ENCODE measurements at regions not wholly inside any gene's neighbourhood (a gene's known extent, or its start where the extent isn't known, plus 50 kb on each side); places are given as distances from the start of the nearest gene placed in this dataset.
"Not testable (repeated sequence)": the region's sequence is repeated elsewhere in the genome, so short reads cannot be mapped to it uniquely, and the experiment has no call there.

- Histone ChIP-seq H3K27ac (ENCODE audit: low read length) (no peak overlapping the region), H3K4me1 (ENCODE audit: control insufficient read depth, insufficient read depth, low read length) (no peaks in the 10 kb centered on the region), H3K27me3 (ENCODE audit: control insufficient read depth, insufficient read depth, low read length) (no peaks in the 10 kb centered on the region), H3K36me3 (ENCODE audit: control insufficient read depth, insufficient read depth, low read length) (no peaks in the 10 kb centered on the region), H3K4me3 (ENCODE audit: low read length) (no peak overlapping the region), H3K9me3 (ENCODE audit: control insufficient read depth, low read depth, low read length) (peaks cover 5% of the 10 kb centered on the region)
- DNase-seq, result no peak
- 92% methylated on average over 4 of the region's 23 CpGs for WGBS (ENCODE audit: insufficient coverage, low lambda C conversion rate)
Measured at GRCh38 chr5:4023091-4023752, 427.6 kb downstream of the IRX1 start.

- DNase-seq, result no peak
- Histone ChIP-seq H3K4me1 (ENCODE audit: control insufficient read depth, insufficient read depth, low read length) (no peaks in the 10 kb centered on the region), H3K4me3 (ENCODE audit: low read length) (no peak overlapping the region), H3K27me3 (ENCODE audit: control insufficient read depth, insufficient read depth, low read length) (no peaks in the 10 kb centered on the region), H3K27ac (ENCODE audit: low read length) (no peak overlapping the region), H3K9me3 (ENCODE audit: control insufficient read depth, low read depth, low read length) (peaks cover 5% of the 10 kb centered on the region), H3K36me3 (ENCODE audit: control insufficient read depth, insufficient read depth, low read length) (no peaks in the 10 kb centered on the region)
Measured at GRCh38 chr5:4023753-4024335, 428.2 kb downstream of the IRX1 start.

DNA sequence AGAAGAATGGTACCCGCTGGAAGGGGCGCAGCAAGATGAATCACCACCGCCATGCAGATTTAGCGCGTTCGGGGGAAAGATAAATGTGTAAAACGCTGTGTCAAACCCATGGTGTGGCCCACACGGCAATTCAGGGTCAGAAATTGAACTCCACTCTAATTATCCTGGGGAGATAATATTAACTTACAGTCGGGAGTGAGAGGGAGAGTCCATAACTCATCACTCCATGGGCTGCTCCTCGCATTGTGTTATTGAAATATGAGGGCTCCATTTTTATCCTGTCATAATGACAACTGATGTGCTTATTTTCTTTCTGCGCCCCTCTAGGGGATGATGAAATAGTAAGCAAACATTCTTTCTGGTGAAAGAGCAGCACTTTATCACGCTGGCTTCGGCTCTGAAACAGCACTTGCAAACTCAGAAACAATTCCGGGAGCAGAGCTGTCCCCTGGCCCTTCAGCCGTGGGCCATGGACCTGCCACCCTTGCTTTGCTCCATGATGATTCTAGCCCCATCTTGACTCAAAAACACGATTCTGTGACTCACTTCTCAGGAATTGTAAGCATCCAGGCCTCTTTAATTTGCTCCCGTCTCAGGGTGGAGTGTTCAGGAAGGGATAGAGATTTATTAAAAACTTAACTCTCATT is 431.6 kb downstream of the IRX1 start:
- Histone ChIP-seq H3K4me1 (ENCODE audit: control insufficient read depth, insufficient read depth, low read length) (no peaks in the 10 kb centered on the region), H3K27me3 (ENCODE audit: control insufficient read depth, insufficient read depth, low read length) (no peaks in the 10 kb centered on the region), H3K4me3 (ENCODE audit: low read length) (no peak overlapping the region), H3K36me3 (ENCODE audit: control insufficient read depth, insufficient read depth, low read length) (no peaks in the 10 kb centered on the region), H3K9me3 (ENCODE audit: control insufficient read depth, low read depth, low read length) (peaks cover 2% of the 10 kb centered on the region), H3K27ac (ENCODE audit: low read length) (no peak overlapping the region)
- no peak for DNase-seq
- 80% methylated on average over 1 of the region's 17 CpGs for WGBS (ENCODE audit: insufficient coverage, low lambda C conversion rate)

DNA sequence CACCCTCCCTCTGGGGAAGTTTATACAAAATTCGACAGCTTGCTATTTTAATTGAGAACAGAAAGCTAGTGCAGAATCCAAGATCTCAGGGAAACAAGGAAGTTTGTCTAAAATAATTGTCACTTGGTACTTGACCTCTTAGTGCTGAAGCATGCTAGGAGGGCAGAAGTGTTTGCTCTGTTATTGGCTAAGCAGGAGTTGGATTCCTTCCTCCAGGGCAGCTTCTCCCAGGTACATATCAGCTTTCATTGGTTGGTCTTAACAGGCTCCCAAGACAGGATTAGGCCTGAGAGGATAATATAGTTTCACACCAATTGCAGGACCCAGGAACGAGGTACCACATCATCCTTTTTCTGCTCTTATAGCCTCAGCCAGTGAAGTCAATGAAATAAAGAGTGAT is 432.8 kb downstream of the IRX1 start:
- Histone ChIP-seq H3K27me3 (ENCODE audit: control insufficient read depth, insufficient read depth, low read length) (no peaks in the 10 kb centered on the region), H3K4me1 (ENCODE audit: control insufficient read depth, insufficient read depth, low read length) (no peaks in the 10 kb centered on the region), H3K36me3 (ENCODE audit: control insufficient read depth, insufficient read depth, low read length) (no peaks in the 10 kb centered on the region), H3K27ac (ENCODE audit: low read length) (no peak overlapping the region), H3K4me3 (ENCODE audit: low read length) (no peak overlapping the region), H3K9me3 (ENCODE audit: control insufficient read depth, low read depth, low read length) (no peaks in the 10 kb centered on the region)
- no peak for DNase-seq
- no CpG with 5 or more reads among the region's 2 CpGs for WGBS (ENCODE audit: insufficient coverage, low lambda C conversion rate)

DNA sequence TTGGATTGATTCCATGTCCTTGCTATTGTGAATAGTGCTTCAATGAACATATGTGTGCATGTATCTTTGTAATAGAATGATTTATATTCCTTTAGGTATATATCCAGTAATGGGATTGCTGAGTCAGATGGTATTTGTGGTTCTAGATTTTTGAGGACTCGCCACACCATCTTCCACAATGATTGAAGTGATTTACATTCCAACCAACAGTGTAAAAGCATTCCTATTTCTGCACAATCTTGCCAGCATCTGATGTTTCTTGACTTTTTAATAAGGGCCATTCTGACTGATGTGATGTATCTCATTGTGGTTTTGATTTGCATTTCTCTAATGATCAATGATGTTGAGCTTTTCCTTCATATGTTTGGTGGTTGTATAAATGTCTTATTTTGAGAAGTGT is 437.9 kb downstream of the IRX1 start:
- not testable (repeated sequence) for H3K9me3 ChIP-seq (ENCODE audit: control insufficient read depth, low read depth, low read length); H3K4me3 ChIP-seq (ENCODE audit: low read length); H3K4me1 ChIP-seq (ENCODE audit: control insufficient read depth, insufficient read depth, low read length); H3K27ac ChIP-seq (ENCODE audit: low read length); DNase-seq; H3K36me3 ChIP-seq (ENCODE audit: control insufficient read depth, insufficient read depth, low read length); H3K27me3 ChIP-seq (ENCODE audit: control insufficient read depth, insufficient read depth, low read length)
- WGBS (ENCODE audit: insufficient coverage, low lambda C conversion rate), result no CpG with 5 or more reads among the region's 1 CpG

DNA sequence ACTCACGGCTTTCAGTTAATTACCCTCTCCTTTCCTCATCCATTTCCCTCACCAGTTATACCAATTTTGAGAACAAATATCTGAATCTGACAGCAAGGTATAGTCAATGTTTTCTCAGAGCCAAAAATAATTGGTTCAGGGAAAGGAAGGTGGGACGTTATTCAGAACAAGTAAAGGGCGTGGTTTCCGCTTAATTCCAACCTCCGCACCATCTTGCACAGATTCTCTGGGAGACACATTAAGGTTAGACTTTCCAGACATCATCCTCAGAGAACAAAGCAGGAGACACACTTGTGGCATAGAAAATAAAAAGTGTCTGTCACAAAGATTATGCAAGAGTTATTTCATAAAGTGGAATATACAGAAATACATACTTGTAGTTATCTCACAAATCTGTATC is 441.2 kb downstream of the IRX1 start:
- Histone ChIP-seq H3K4me3 (ENCODE audit: low read length) (no peak overlapping the region), H3K9me3 (ENCODE audit: control insufficient read depth, low read depth, low read length) (no peaks in the 10 kb centered on the region), H3K27ac (ENCODE audit: low read length) (no peak overlapping the region), H3K27me3 (ENCODE audit: control insufficient read depth, insufficient read depth, low read length) (no peaks in the 10 kb centered on the region), H3K4me1 (ENCODE audit: control insufficient read depth, insufficient read depth, low read length) (no peaks in the 10 kb centered on the region), H3K36me3 (ENCODE audit: control insufficient read depth, insufficient read depth, low read length) (no peaks in the 10 kb centered on the region)
- WGBS (ENCODE audit: insufficient coverage, low lambda C conversion rate), result no CpG with 5 or more reads among the region's 5 CpGs
- DNase-seq, result no peak

DNA sequence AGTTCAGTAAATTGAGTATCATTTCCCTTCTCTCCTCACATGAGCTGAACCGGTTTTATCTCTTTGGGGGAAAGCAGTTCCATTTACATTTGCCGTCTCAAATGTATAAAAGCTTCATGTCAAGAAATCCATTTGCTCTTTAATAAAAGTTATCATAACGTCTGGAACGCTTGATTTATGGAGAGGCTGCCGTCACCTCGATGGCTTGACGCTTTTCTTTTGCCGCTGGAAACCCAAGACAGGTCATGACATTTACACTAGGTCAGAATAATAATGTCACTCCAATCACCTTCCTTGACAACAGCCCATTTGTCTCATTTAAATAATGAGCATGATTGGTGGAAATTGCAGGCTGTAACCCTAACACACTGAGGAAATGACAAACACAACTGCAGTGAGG is 443.4 kb downstream of the IRX1 start:
- no peak overlapping the region for H3K4me3 ChIP-seq (ENCODE audit: low read length)
- no peaks in the 10 kb centered on the region for H3K4me1 ChIP-seq (ENCODE audit: control insufficient read depth, insufficient read depth, low read length)
- H3K9me3 ChIP-seq (ENCODE audit: control insufficient read depth, low read depth, low read length), result no peaks in the 10 kb centered on the region
- 67% methylated on average over 4 of the region's 8 CpGs for WGBS (ENCODE audit: insufficient coverage, low lambda C conversion rate)
- no peaks in the 10 kb centered on the region for H3K36me3 ChIP-seq (ENCODE audit: control insufficient read depth, insufficient read depth, low read length)
- no peak for DNase-seq
- H3K27me3 ChIP-seq (ENCODE audit: control insufficient read depth, insufficient read depth, low read length), result no peaks in the 10 kb centered on the region
- no peak overlapping the region for H3K27ac ChIP-seq (ENCODE audit: low read length)

GRCh38 chr5:4042311-4042710 is 446.7 kb downstream of the IRX1 start:
- Histone ChIP-seq H3K36me3 (ENCODE audit: control insufficient read depth, insufficient read depth, low read length) (no peaks in the 10 kb centered on the region), H3K27ac (ENCODE audit: low read length) (no peak overlapping the region), H3K9me3 (ENCODE audit: control insufficient read depth, low read depth, low read length) (no peaks in the 10 kb centered on the region), H3K4me1 (ENCODE audit: control insufficient read depth, insufficient read depth, low read length) (no peaks in the 10 kb centered on the region), H3K27me3 (ENCODE audit: control insufficient read depth, insufficient read depth, low read length) (no peaks in the 10 kb centered on the region), H3K4me3 (ENCODE audit: low read length) (no peak overlapping the region)
- no peak for DNase-seq
- WGBS (ENCODE audit: insufficient coverage, low lambda C conversion rate), result no CpG with 5 or more reads among the region's 2 CpGs

DNA sequence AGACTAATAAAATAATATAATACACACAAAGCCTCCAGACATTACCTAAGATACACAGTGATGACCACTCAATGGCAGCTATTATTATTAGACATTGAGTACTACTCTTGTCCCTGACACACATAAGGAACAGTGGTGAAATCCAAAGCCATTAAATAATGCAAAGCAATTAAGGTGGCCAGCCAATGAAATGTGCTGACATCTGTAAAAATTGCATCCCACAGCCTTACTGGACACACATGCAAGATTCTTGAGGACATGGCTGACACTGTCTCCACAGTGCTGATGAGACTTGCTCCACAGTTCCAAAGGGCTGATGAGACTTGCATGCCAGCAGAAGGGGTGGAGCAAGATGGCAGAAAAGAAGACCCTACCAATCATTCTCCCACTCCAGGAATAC is 447.5 kb downstream of the IRX1 start:
- H3K27me3 ChIP-seq (ENCODE audit: control insufficient read depth, insufficient read depth, low read length), result no peaks in the 10 kb centered on the region
- no peak overlapping the region for H3K4me3 ChIP-seq (ENCODE audit: low read length)
- no peak overlapping the region for H3K27ac ChIP-seq (ENCODE audit: low read length)
- no peaks in the 10 kb centered on the region for H3K9me3 ChIP-seq (ENCODE audit: control insufficient read depth, low read depth, low read length)
- H3K36me3 ChIP-seq (ENCODE audit: control insufficient read depth, insufficient read depth, low read length), result no peaks in the 10 kb centered on the region
- DNase-seq, result no peak
- H3K4me1 ChIP-seq (ENCODE audit: control insufficient read depth, insufficient read depth, low read length), result no peaks in the 10 kb centered on the region

DNA sequence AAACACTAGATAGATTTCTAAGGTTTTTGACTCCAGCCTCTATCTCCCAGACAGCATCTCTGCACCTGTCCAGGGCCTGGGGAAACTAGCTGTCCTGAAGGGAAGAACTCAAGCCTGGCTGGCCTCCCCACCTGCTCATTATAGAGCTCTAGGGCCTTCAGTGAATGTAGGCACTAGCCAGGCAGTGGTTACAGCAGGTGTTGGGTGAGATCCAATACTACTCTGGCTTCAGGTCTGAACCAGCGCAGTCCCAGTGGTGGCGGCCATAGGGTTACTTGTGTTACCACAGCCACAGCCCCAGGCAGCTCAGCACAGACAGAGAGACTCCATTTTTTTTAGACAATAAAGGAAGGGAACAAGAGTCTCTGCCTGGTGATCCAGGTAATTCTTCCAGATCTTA is 449.2 kb downstream of the IRX1 start:
- H3K27ac ChIP-seq (ENCODE audit: low read length), result no peak overlapping the region
- no peaks in the 10 kb centered on the region for H3K4me1 ChIP-seq (ENCODE audit: control insufficient read depth, insufficient read depth, low read length)
- H3K36me3 ChIP-seq (ENCODE audit: control insufficient read depth, insufficient read depth, low read length), result no peaks in the 10 kb centered on the region
- DNase-seq, result no peak
- no peaks in the 10 kb centered on the region for H3K9me3 ChIP-seq (ENCODE audit: control insufficient read depth, low read depth, low read length)
- no peaks in the 10 kb centered on the region for H3K27me3 ChIP-seq (ENCODE audit: control insufficient read depth, insufficient read depth, low read length)
- WGBS (ENCODE audit: insufficient coverage, low lambda C conversion rate), result no CpG with 5 or more reads among the region's 2 CpGs
- H3K4me3 ChIP-seq (ENCODE audit: low read length), result no peak overlapping the region

GRCh38 chr5:4048398-4048797 is 452.8 kb downstream of the IRX1 start:
- no CpG with 5 or more reads among the region's 4 CpGs for WGBS (ENCODE audit: insufficient coverage, low lambda C conversion rate)

More at GRCh38 chr5:4048398-4048797, 452.8 kb downstream of the IRX1 start:
- no peak overlapping the region for H3K4me3 ChIP-seq (ENCODE audit: low read length)
- H3K9me3 ChIP-seq (ENCODE audit: control insufficient read depth, low read depth, low read length), result no peaks in the 10 kb centered on the region
- H3K27ac ChIP-seq (ENCODE audit: low read length), result no peak overlapping the region
- H3K4me1 ChIP-seq (ENCODE audit: control insufficient read depth, insufficient read depth, low read length), result no peaks in the 10 kb centered on the region
- DNase-seq, result no peak
- H3K27me3 ChIP-seq (ENCODE audit: control insufficient read depth, insufficient read depth, low read length), result no peaks in the 10 kb centered on the region
- H3K36me3 ChIP-seq (ENCODE audit: control insufficient read depth, insufficient read depth, low read length), result no peaks in the 10 kb centered on the region
